Naive B cell (primary cell): ENCODE measurements at regions not wholly inside any gene's neighbourhood (a gene's known extent, or its start where the extent isn't known, plus 50 kb on each side); places are given as distances from the start of the nearest gene placed in this dataset.

Experiments used
- ATAC-seq, 2 donors: fragments of 150-1000 bp; cut with Tn5 transposase; 2 replicates each; pipeline ENCODE4 v1.10.0; 2021; ENCODE audit warnings: low read depth in 2 of 2, mild to moderate bottlenecking in 2 of 2, moderate library complexity in 2 of 2
- DNase-seq: peaks from one replicate; pipeline ENCODE4 v3.0.0; 2022
- H3K27ac Mint-ChIP-seq, 6 donors: one replicate each; pipeline ENCODE4 v1.8.0; 2020 to 2022; ENCODE audit warnings: mild to moderate bottlenecking in 6 of 6, mixed read lengths in 6 of 6, moderate library complexity in 5 of 6, inconsistent platforms in 2 of 6
- H3K27me3 Mint-ChIP-seq, 3 donors: one replicate each; pipeline ENCODE4 v1.8.0; 2021 to 2022; ENCODE audit warnings: mixed read lengths in 3 of 3, mild to moderate bottlenecking in 1 of 3
- H3K36me3 Mint-ChIP-seq, 2 donors: one replicate each; pipeline ENCODE4 v1.8.0; 2020 to 2022; ENCODE audit warnings: mixed read lengths in 2 of 2, inconsistent platforms in 1 of 2, mild to moderate bottlenecking in 1 of 2
- H3K4me1 Mint-ChIP-seq, 3 donors: one replicate each; pipeline ENCODE4 v1.8.0; 2020 to 2022; ENCODE audit warnings: mixed read lengths in 3 of 3, inconsistent platforms in 1 of 3, mild to moderate bottlenecking in 1 of 3, moderate library complexity in 1 of 3
- H3K4me3 Mint-ChIP-seq, 8 donors: one replicate each; pipeline ENCODE4 v1.8.0; 2020 to 2022; ENCODE audit warnings: mild to moderate bottlenecking in 8 of 8, mixed read lengths in 8 of 8, moderate library complexity in 8 of 8, inconsistent platforms in 2 of 8
- H3K9me3 Mint-ChIP-seq, 7 donors: one replicate each; pipeline ENCODE4 v1.8.0; 2020 to 2022; ENCODE audit warnings: mixed read lengths in 7 of 7, mild to moderate bottlenecking in 5 of 7, inconsistent platforms in 2 of 7, moderate library complexity in 1 of 7

GRCh38 chr12:5343711-5344110 lies 88.2 kb upstream of the NTF3 start:
- DNase-seq (no peak), ATAC-seq (no peak)
- Mint-ChIP-seq H3K27me3 (peaks cover 27 to 33% (median 31%) of the 10 kb centered on the region in 3 donors), H3K4me3 (no peak overlapping the region), H3K9me3 (peaks cover 0 to 12% (median 4%) of the 10 kb centered on the region in 7 donors), H3K27ac (no peak overlapping the region), H3K36me3 (no peaks in the 10 kb centered on the region), H3K4me1 (no peaks in the 10 kb centered on the region)

- Mint-ChIP-seq H3K4me1 (no peaks in the 10 kb centered on the region), H3K27me3 (peaks cover 27 to 34% (median 31%) of the 10 kb centered on the region in 3 donors), H3K9me3 (peaks cover 0 to 12% (median 4%) of the 10 kb centered on the region in 7 donors), H3K27ac (no peak overlapping the region), H3K4me3 (no peak overlapping the region), H3K36me3 (no peaks in the 10 kb centered on the region)
- no peak for DNase-seq
- ATAC-seq = no peak
These were observed 87.8 kb upstream of the NTF3 start for GRCh38 chr12:5344131-5344530.

- Mint-ChIP-seq H3K27me3 (peaks cover 27 to 45% (median 31%) of the 10 kb centered on the region in 3 donors), H3K36me3 (no peaks in the 10 kb centered on the region), H3K4me3 (no peak overlapping the region), H3K9me3 (peaks cover 1 to 12% (median 4%) of the 10 kb centered on the region in 7 donors), H3K4me1 (no peaks in the 10 kb centered on the region), H3K27ac (no peak overlapping the region)
- DNase-seq (no peak), ATAC-seq (no peak)
These were observed 86.4 kb upstream of the NTF3 start for GRCh38 chr12:5345534-5345933.

GRCh38 chr12:5348057-5348456 lies 83.9 kb upstream of the NTF3 start:
- H3K27me3 Mint-ChIP-seq = peaks cover 27 to 54% (median 31%) of the 10 kb centered on the region in 3 donors
- H3K9me3 Mint-ChIP-seq = peaks cover 3 to 34% (median 15%) of the 10 kb centered on the region in 7 donors
- no peak overlapping the region for H3K4me3 Mint-ChIP-seq
- H3K36me3 Mint-ChIP-seq = no peaks in the 10 kb centered on the region
- no peak for ATAC-seq
- H3K27ac Mint-ChIP-seq = no peak overlapping the region
- no peak for DNase-seq
- no peaks in the 10 kb centered on the region for H3K4me1 Mint-ChIP-seq

GRCh38 chr12:5348491-5348890 lies 83.4 kb upstream of the NTF3 start:
- DNase-seq = no peak
- no peaks in the 10 kb centered on the region for H3K36me3 Mint-ChIP-seq
- no peak for ATAC-seq
- H3K4me1 Mint-ChIP-seq = no peaks in the 10 kb centered on the region
- H3K4me3 Mint-ChIP-seq = no peak overlapping the region
- peaks cover 27 to 54% (median 30%) of the 10 kb centered on the region in 3 donors for H3K27me3 Mint-ChIP-seq
- H3K9me3 Mint-ChIP-seq = peaks cover 4 to 38% (median 15%) of the 10 kb centered on the region in 7 donors
- H3K27ac Mint-ChIP-seq = no peak overlapping the region

- H3K9me3 Mint-ChIP-seq = peaks cover 0 to 5% (median 2%) of the 10 kb centered on the region in 7 donors
- no peak overlapping the region for H3K27ac Mint-ChIP-seq
- peaks cover 8 to 32% (median 10%) of the 10 kb centered on the region in 3 donors for H3K27me3 Mint-ChIP-seq
- H3K4me3 Mint-ChIP-seq = no peak overlapping the region
- H3K4me1 Mint-ChIP-seq = no peaks in the 10 kb centered on the region
- ATAC-seq (no peak), DNase-seq (no peak)
- H3K36me3 Mint-ChIP-seq = no peaks in the 10 kb centered on the region
These were observed 67.7 kb upstream of the NTF3 start for GRCh38 chr12:5364036-5364770.

GRCh38 chr12:5369298-5369697 lies 62.6 kb upstream of the NTF3 start:
- no peak for DNase-seq
- H3K9me3 Mint-ChIP-seq = peaks cover 0 to 5% (median 2%) of the 10 kb centered on the region in 7 donors
- no peak overlapping the region for H3K4me3 Mint-ChIP-seq
- H3K27me3 Mint-ChIP-seq = peaks cover 9 to 26% (median 11%) of the 10 kb centered on the region in 3 donors
- no peak overlapping the region for H3K27ac Mint-ChIP-seq
- H3K4me1 Mint-ChIP-seq = no peaks in the 10 kb centered on the region
- ATAC-seq = no peak
- H3K36me3 Mint-ChIP-seq = no peaks in the 10 kb centered on the region

- Mint-ChIP-seq H3K4me1 (no peaks in the 10 kb centered on the region), H3K36me3 (no peaks in the 10 kb centered on the region), H3K9me3 (peaks cover 0 to 4% (median 0%) of the 10 kb centered on the region in 7 donors), H3K4me3 (no peak overlapping the region), H3K27ac (no peak overlapping the region), H3K27me3 (peaks cover 9 to 21% (median 14%) of the 10 kb centered on the region in 3 donors)
- no peak for DNase-seq
- ATAC-seq = no peak
These were observed 60.3 kb upstream of the NTF3 start for GRCh38 chr12:5371631-5372030.

- H3K27me3 Mint-ChIP-seq = peaks cover 7 to 19% (median 17%) of the 10 kb centered on the region in 3 donors
- DNase-seq (no peak), ATAC-seq (no peak)
- H3K27ac Mint-ChIP-seq = no peak overlapping the region
- no peak overlapping the region for H3K4me3 Mint-ChIP-seq
- H3K9me3 Mint-ChIP-seq = peaks cover 0 to 4% (median 0%) of the 10 kb centered on the region in 7 donors
- no peaks in the 10 kb centered on the region for H3K4me1 Mint-ChIP-seq
- H3K36me3 Mint-ChIP-seq = no peaks in the 10 kb centered on the region
These were observed 57.2 kb upstream of the NTF3 start for GRCh38 chr12:5374713-5375112.

- Mint-ChIP-seq H3K4me1 (no peaks in the 10 kb centered on the region), H3K27me3 (peaks cover 0 to 17% (median 12%) of the 10 kb centered on the region in 3 donors), H3K4me3 (no peak overlapping the region), H3K9me3 (peaks cover 0 to 4% (median 0%) of the 10 kb centered on the region in 7 donors), H3K27ac (peak overlapping the region in 1 of 6 donors; percentile 8), H3K36me3 (no peaks in the 10 kb centered on the region)
- no peak for ATAC-seq
- no peak for DNase-seq
These were observed 56.2 kb upstream of the NTF3 start for GRCh38 chr12:5375547-5376295.

GRCh38 chr12:5376591-5377207 lies 55.2 kb upstream of the NTF3 start:
- DNase-seq (no peak), ATAC-seq (no peak)
- Mint-ChIP-seq H3K27ac (peak overlapping the region in 1 of 6 donors; percentile 15), H3K36me3 (no peaks in the 10 kb centered on the region), H3K4me3 (no peak overlapping the region), H3K27me3 (peaks cover 0 to 11% (median 9%) of the 10 kb centered on the region in 3 donors), H3K9me3 (peaks cover 0 to 4% (median 0%) of the 10 kb centered on the region in 7 donors), H3K4me1 (no peaks in the 10 kb centered on the region)

- H3K36me3 Mint-ChIP-seq = no peaks in the 10 kb centered on the region
- DNase-seq (no peak), ATAC-seq (no peak)
- H3K27me3 Mint-ChIP-seq = peaks cover 0 to 10% (median 8%) of the 10 kb centered on the region in 3 donors
- no peak overlapping the region for H3K4me3 Mint-ChIP-seq
- no peak overlapping the region for H3K27ac Mint-ChIP-seq
- no peaks in the 10 kb centered on the region for H3K4me1 Mint-ChIP-seq
- peaks cover 0 to 3% (median 0%) of the 10 kb centered on the region in 7 donors for H3K9me3 Mint-ChIP-seq
These were observed 53.8 kb upstream of the NTF3 start for GRCh38 chr12:5377997-5378592.

- H3K27ac Mint-ChIP-seq = no peak overlapping the region
These were observed 52.0 kb upstream of the NTF3 start for GRCh38 chr12:5379749-5380496.

More at GRCh38 chr12:5379749-5380496, 52.0 kb upstream of the NTF3 start:
- H3K4me3 Mint-ChIP-seq = no peak overlapping the region
- no peaks in the 10 kb centered on the region for H3K36me3 Mint-ChIP-seq
- peaks cover 0 to 8% (median 7%) of the 10 kb centered on the region in 3 donors for H3K27me3 Mint-ChIP-seq
- ATAC-seq (no peak), DNase-seq (no peak)
- H3K4me1 Mint-ChIP-seq = no peaks in the 10 kb centered on the region
- peaks cover 0 to 3% (median 0%) of the 10 kb centered on the region in 7 donors for H3K9me3 Mint-ChIP-seq
